ENCODE measurements at regions not wholly inside any gene's neighbourhood (a gene's known extent, or its start where the extent isn't known, plus 50 kb on each side); places are given as distances from the start of the nearest gene placed in this dataset.
"Not testable (repeated sequence)": the region's sequence is repeated elsewhere in the genome, so short reads cannot be mapped to it uniquely, and the experiment has no call there.

GRCh38 chr2:22153931-22154613 is 1030.3 kb downstream of the TDRD15 start:
- no peak overlapping the region for H3K9ac ChIP-seq (ENCODE audit: low read depth in 1 of 2, low read length in 2 of 2)
- H3K9me3 ChIP-seq (ENCODE audit: control insufficient read depth in 2 of 2, low read length in 2 of 2): peaks cover 3 to 9% of the 10 kb centered on the region in 2 donors
- no peaks in the 10 kb centered on the region for H3K36me3 ChIP-seq (ENCODE audit: control insufficient read depth in 2 of 2, insufficient read depth in 2 of 2, low read length in 2 of 2)
- H3K27me3 ChIP-seq (ENCODE audit: control insufficient read depth in 2 of 2, insufficient read depth in 2 of 2, low read length in 2 of 2): no peaks in the 10 kb centered on the region
- no peak overlapping the region for H3K4me3 ChIP-seq (ENCODE audit: low read length in 2 of 2)
- H3K27ac ChIP-seq (ENCODE audit: low read depth in 2 of 2, low read length in 2 of 2): no peak overlapping the region
- no peaks in the 10 kb centered on the region for H3K4me1 ChIP-seq (ENCODE audit: control insufficient read depth in 2 of 2, insufficient read depth in 2 of 2, low read length in 2 of 2)

- not testable (repeated sequence) for H3K4me3 ChIP-seq (ENCODE audit: low read length in 2 of 2); H3K36me3 ChIP-seq (ENCODE audit: control insufficient read depth in 2 of 2, insufficient read depth in 2 of 2, low read length in 2 of 2); H3K9ac ChIP-seq (ENCODE audit: low read depth in 1 of 2, low read length in 2 of 2); H3K9me3 ChIP-seq (ENCODE audit: control insufficient read depth in 2 of 2, low read length in 2 of 2); H3K27ac ChIP-seq (ENCODE audit: low read depth in 2 of 2, low read length in 2 of 2); H3K4me1 ChIP-seq (ENCODE audit: control insufficient read depth in 2 of 2, insufficient read depth in 2 of 2, low read length in 2 of 2); H3K27me3 ChIP-seq (ENCODE audit: control insufficient read depth in 2 of 2, insufficient read depth in 2 of 2, low read length in 2 of 2)
Observed at GRCh38 chr2:22156661-22157060, 1032.9 kb downstream of the TDRD15 start.

GRCh38 chr2:22167256-22167655 is 1043.5 kb downstream of the TDRD15 start:
- H3K36me3 ChIP-seq (ENCODE audit: control insufficient read depth in 2 of 2, insufficient read depth in 2 of 2, low read length in 2 of 2): no peaks in the 10 kb centered on the region
- no peak overlapping the region for H3K9ac ChIP-seq (ENCODE audit: low read depth in 1 of 2, low read length in 2 of 2)
- H3K4me3 ChIP-seq (ENCODE audit: low read length in 2 of 2): no peak overlapping the region
- no peaks in the 10 kb centered on the region for H3K4me1 ChIP-seq (ENCODE audit: control insufficient read depth in 2 of 2, insufficient read depth in 2 of 2, low read length in 2 of 2)
- H3K27ac ChIP-seq (ENCODE audit: low read depth in 2 of 2, low read length in 2 of 2): no peak overlapping the region
- H3K9me3 ChIP-seq (ENCODE audit: control insufficient read depth in 2 of 2, low read length in 2 of 2): peaks cover 0 to 4% of the 10 kb centered on the region in 2 donors
- no peaks in the 10 kb centered on the region for H3K27me3 ChIP-seq (ENCODE audit: control insufficient read depth in 2 of 2, insufficient read depth in 2 of 2, low read length in 2 of 2)

GRCh38 chr2:22175003-22175402 is 1051.2 kb downstream of the TDRD15 start:
- Histone ChIP-seq H3K9me3 (ENCODE audit: control insufficient read depth in 2 of 2, low read length in 2 of 2) (no peaks in the 10 kb centered on the region), H3K36me3 (ENCODE audit: control insufficient read depth in 2 of 2, insufficient read depth in 2 of 2, low read length in 2 of 2) (no peaks in the 10 kb centered on the region), H3K4me1 (ENCODE audit: control insufficient read depth in 2 of 2, insufficient read depth in 2 of 2, low read length in 2 of 2) (no peaks in the 10 kb centered on the region), H3K27ac (ENCODE audit: low read depth in 2 of 2, low read length in 2 of 2) (no peak overlapping the region), H3K27me3 (ENCODE audit: control insufficient read depth in 2 of 2, insufficient read depth in 2 of 2, low read length in 2 of 2) (no peaks in the 10 kb centered on the region), H3K4me3 (ENCODE audit: low read length in 2 of 2) (no peak overlapping the region), H3K9ac (ENCODE audit: low read depth in 1 of 2, low read length in 2 of 2) (no peak overlapping the region)

- no peaks in the 10 kb centered on the region for H3K9me3 ChIP-seq (ENCODE audit: control insufficient read depth in 2 of 2, low read length in 2 of 2)
Observed at GRCh38 chr2:22185251-22185650, 1061.5 kb downstream of the TDRD15 start.

GRCh38 chr2:22186261-22186828 is 1062.6 kb downstream of the TDRD15 start:
- H3K36me3 ChIP-seq (ENCODE audit: control insufficient read depth in 2 of 2, insufficient read depth in 2 of 2, low read length in 2 of 2); H3K4me1 ChIP-seq (ENCODE audit: control insufficient read depth in 2 of 2, insufficient read depth in 2 of 2, low read length in 2 of 2); H3K9me3 ChIP-seq (ENCODE audit: control insufficient read depth in 2 of 2, low read length in 2 of 2); H3K4me3 ChIP-seq (ENCODE audit: low read length in 2 of 2); H3K27me3 ChIP-seq (ENCODE audit: control insufficient read depth in 2 of 2, insufficient read depth in 2 of 2, low read length in 2 of 2); H3K9ac ChIP-seq (ENCODE audit: low read depth in 1 of 2, low read length in 2 of 2); H3K27ac ChIP-seq (ENCODE audit: low read depth in 2 of 2, low read length in 2 of 2): not testable (repeated sequence)

More at GRCh38 chr2:22185251-22185650, 1061.5 kb downstream of the TDRD15 start:
- Histone ChIP-seq H3K9ac (ENCODE audit: low read depth in 1 of 2, low read length in 2 of 2) (no peak overlapping the region), H3K4me3 (ENCODE audit: low read length in 2 of 2) (no peak overlapping the region), H3K36me3 (ENCODE audit: control insufficient read depth in 2 of 2, insufficient read depth in 2 of 2, low read length in 2 of 2) (no peaks in the 10 kb centered on the region), H3K27ac (ENCODE audit: low read depth in 2 of 2, low read length in 2 of 2) (no peak overlapping the region), H3K27me3 (ENCODE audit: control insufficient read depth in 2 of 2, insufficient read depth in 2 of 2, low read length in 2 of 2) (no peaks in the 10 kb centered on the region), H3K4me1 (ENCODE audit: control insufficient read depth in 2 of 2, insufficient read depth in 2 of 2, low read length in 2 of 2) (no peaks in the 10 kb centered on the region)

- Histone ChIP-seq H3K27ac (ENCODE audit: low read depth in 2 of 2, low read length in 2 of 2) (no peak overlapping the region), H3K9me3 (ENCODE audit: control insufficient read depth in 2 of 2, low read length in 2 of 2) (no peaks in the 10 kb centered on the region), H3K4me3 (ENCODE audit: low read length in 2 of 2) (no peak overlapping the region), H3K36me3 (ENCODE audit: control insufficient read depth in 2 of 2, insufficient read depth in 2 of 2, low read length in 2 of 2) (no peaks in the 10 kb centered on the region), H3K4me1 (ENCODE audit: control insufficient read depth in 2 of 2, insufficient read depth in 2 of 2, low read length in 2 of 2) (no peaks in the 10 kb centered on the region), H3K9ac (ENCODE audit: low read depth in 1 of 2, low read length in 2 of 2) (no peak overlapping the region), H3K27me3 (ENCODE audit: control insufficient read depth in 2 of 2, insufficient read depth in 2 of 2, low read length in 2 of 2) (no peaks in the 10 kb centered on the region)
Observed at GRCh38 chr2:22189893-22190480, 1066.2 kb downstream of the TDRD15 start.

GRCh38 chr2:22194218-22194617 is 1070.5 kb downstream of the TDRD15 start:
- no peaks in the 10 kb centered on the region for H3K27me3 ChIP-seq (ENCODE audit: control insufficient read depth in 2 of 2, insufficient read depth in 2 of 2, low read length in 2 of 2)
- H3K4me1 ChIP-seq (ENCODE audit: control insufficient read depth in 2 of 2, insufficient read depth in 2 of 2, low read length in 2 of 2): no peaks in the 10 kb centered on the region
- no peak overlapping the region for H3K27ac ChIP-seq (ENCODE audit: low read depth in 2 of 2, low read length in 2 of 2)
- no peak overlapping the region for H3K9ac ChIP-seq (ENCODE audit: low read depth in 1 of 2, low read length in 2 of 2)
- no peak overlapping the region for H3K4me3 ChIP-seq (ENCODE audit: low read length in 2 of 2)
- no peaks in the 10 kb centered on the region for H3K36me3 ChIP-seq (ENCODE audit: control insufficient read depth in 2 of 2, insufficient read depth in 2 of 2, low read length in 2 of 2)
- H3K9me3 ChIP-seq (ENCODE audit: control insufficient read depth in 2 of 2, low read length in 2 of 2): no peaks in the 10 kb centered on the region

GRCh38 chr2:22196806-22197205 is 1073.0 kb downstream of the TDRD15 start:
- no peaks in the 10 kb centered on the region for H3K9me3 ChIP-seq (ENCODE audit: control insufficient read depth in 2 of 2, low read length in 2 of 2)
- H3K27ac ChIP-seq (ENCODE audit: low read depth in 2 of 2, low read length in 2 of 2): no peak overlapping the region
- no peak overlapping the region for H3K4me3 ChIP-seq (ENCODE audit: low read length in 2 of 2)
- no peaks in the 10 kb centered on the region for H3K36me3 ChIP-seq (ENCODE audit: control insufficient read depth in 2 of 2, insufficient read depth in 2 of 2, low read length in 2 of 2)
- H3K4me1 ChIP-seq (ENCODE audit: control insufficient read depth in 2 of 2, insufficient read depth in 2 of 2, low read length in 2 of 2): no peaks in the 10 kb centered on the region
- no peak overlapping the region for H3K9ac ChIP-seq (ENCODE audit: low read depth in 1 of 2, low read length in 2 of 2)
- H3K27me3 ChIP-seq (ENCODE audit: control insufficient read depth in 2 of 2, insufficient read depth in 2 of 2, low read length in 2 of 2): no peaks in the 10 kb centered on the region

GRCh38 chr2:22198381-22199283 is 1074.9 kb downstream of the TDRD15 start:
- Histone ChIP-seq H3K9me3 (ENCODE audit: control insufficient read depth in 2 of 2, low read length in 2 of 2) (no peaks in the 10 kb centered on the region), H3K4me3 (ENCODE audit: low read length in 2 of 2) (no peak overlapping the region), H3K27ac (ENCODE audit: low read depth in 2 of 2, low read length in 2 of 2) (no peak overlapping the region), H3K27me3 (ENCODE audit: control insufficient read depth in 2 of 2, insufficient read depth in 2 of 2, low read length in 2 of 2) (no peaks in the 10 kb centered on the region), H3K4me1 (ENCODE audit: control insufficient read depth in 2 of 2, insufficient read depth in 2 of 2, low read length in 2 of 2) (no peaks in the 10 kb centered on the region), H3K9ac (ENCODE audit: low read depth in 1 of 2, low read length in 2 of 2) (no peak overlapping the region), H3K36me3 (ENCODE audit: control insufficient read depth in 2 of 2, insufficient read depth in 2 of 2, low read length in 2 of 2) (no peaks in the 10 kb centered on the region)

Data from mucosa of rectum (tissue), 2 donors.